ENCODE measurements at regions not wholly inside any gene's neighbourhood (a gene's known extent, or its start where the extent isn't known, plus 50 kb on each side); places are given as distances from the start of the nearest gene placed in this dataset.

DNA sequence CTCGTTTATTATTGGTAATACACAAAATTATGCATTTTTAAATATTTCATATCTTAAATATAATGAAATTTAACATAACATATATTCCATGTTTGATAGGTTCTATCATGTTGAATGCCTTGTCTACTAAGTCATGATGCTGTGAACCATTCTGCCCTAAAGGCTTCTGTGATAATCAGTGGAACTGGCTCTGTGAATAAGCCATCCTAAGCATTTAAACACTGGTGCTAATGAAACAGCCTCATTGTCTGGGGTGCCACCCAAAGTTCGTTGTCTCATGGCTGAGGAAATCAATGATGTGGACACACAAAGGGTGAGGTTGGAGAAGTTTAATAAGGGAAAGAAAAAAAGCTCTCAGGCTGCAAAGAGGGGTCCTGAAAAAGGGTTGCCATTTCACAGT, 264.7 kb upstream of the ZRANB2 start:
- TF ChIP-seq, protein P1, sequence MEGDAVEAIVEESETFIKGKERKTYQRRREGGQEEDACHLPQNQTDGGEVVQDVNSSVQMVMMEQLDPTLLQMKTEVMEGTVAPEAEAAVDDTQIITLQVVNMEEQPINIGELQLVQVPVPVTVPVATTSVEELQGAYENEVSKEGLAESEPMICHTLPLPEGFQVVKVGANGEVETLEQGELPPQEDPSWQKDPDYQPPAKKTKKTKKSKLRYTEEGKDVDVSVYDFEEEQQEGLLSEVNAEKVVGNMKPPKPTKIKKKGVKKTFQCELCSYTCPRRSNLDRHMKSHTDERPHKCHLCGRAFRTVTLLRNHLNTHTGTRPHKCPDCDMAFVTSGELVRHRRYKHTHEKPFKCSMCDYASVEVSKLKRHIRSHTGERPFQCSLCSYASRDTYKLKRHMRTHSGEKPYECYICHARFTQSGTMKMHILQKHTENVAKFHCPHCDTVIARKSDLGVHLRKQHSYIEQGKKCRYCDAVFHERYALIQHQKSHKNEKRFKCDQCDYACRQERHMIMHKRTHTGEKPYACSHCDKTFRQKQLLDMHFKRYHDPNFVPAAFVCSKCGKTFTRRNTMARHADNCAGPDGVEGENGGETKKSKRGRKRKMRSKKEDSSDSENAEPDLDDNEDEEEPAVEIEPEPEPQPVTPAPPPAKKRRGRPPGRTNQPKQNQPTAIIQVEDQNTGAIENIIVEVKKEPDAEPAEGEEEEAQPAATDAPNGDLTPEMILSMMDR (IDR thresholded peaks at IDR 0.05; ENCODE audit: control extremely low read depth, extremely low read depth, low read depth, missing control alignments) = no peak
- ChIA-PET CTCF (no interaction called here), POLR2A (no interaction called here)
- no peak for DNase-seq (ENCODE audit: extremely low spot score)

DNA sequence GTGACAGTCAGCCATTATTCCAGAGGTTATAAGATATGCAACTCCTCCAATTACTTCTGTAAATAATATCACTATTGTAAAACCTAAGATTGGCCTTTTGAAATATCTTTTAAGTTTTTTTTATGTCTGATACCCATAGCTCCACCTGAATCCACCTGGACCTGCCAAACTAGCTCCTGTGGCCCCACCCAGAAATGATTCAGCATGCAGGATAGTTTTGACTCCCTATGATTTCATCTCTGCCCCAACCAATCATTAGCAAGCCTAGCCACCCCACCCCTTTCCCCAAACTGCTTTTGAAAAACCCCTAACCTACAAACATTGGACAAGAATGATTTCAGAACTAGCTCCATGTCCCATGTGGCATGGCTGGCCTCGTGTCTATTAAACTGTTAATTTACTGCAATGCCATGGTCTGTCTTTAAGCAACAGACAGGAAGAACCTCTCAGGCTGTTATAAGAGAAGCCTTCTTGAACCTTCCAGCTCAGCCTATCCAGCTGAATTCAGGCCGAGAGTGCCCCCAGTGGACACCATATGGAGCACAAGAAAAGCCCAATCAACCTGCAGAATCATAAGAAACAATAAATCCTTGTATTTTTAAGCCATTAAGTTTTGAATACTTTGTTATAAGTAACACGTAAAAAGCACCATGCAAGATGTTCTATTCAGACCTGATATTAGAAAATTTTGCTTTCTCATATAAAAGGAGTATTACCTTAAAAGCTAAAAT, 263.0 kb upstream of the ZRANB2 start:
- TF ChIP-seq, protein P1 (IDR thresholded peaks at IDR 0.05; ENCODE audit: control extremely low read depth, extremely low read depth, low read depth, missing control alignments) = no peak
- POLR2A ChIA-PET = no interaction called here
- CTCF ChIA-PET = interaction anchor here (1.1 to 1.2 kb wide), 2 partner anchors 13 to 21 kb away, joined by 3 to 5 read pairs; no protein-coding TSS in a partner anchor
- DNase-seq (ENCODE audit: extremely low spot score) = no peak

DNA sequence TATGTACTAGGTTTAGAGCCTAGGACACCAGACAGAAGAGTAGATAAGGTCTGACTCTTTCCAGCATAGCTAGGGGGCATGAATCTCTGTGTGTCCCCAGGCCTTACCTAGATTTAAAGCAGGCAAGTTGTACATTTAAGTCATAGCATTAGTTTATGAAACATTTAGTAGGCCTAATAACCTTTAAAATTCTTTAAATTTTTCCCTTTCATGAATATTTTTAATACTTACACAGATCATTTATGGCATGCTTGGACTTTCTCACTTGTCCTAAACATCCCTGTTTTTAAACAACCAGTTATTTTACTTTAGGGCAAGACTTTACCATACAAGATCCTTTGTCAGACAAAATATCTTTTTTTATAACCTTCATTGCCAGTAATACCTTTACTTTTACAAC, 258.4 kb upstream of the ZRANB2 start:
- DNase-seq (ENCODE audit: extremely low spot score) = no peak
- POLR2A ChIA-PET = no interaction called here
- TF ChIP-seq, protein P1 (IDR thresholded peaks at IDR 0.05; ENCODE audit: control extremely low read depth, extremely low read depth, low read depth, missing control alignments) = no peak
- CTCF ChIA-PET = no interaction called here

DNA sequence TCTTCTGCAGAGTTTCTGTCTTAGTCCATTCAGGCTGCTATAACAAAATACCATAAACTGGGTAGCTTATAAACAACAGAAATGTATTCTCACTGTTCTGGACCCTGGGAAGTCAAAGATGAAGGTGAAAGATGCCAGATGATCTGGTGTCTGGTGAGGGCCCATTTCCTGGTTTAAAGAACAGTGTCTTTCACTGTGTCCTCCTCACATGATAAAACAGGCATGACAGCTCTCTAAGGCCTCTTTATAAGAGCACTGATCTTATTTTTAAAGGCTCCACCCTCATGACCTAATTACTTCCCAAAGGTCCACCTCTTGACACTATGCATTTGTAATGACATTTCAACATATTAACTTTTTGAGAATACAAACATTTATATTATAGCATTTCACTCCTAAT, 250.2 kb upstream of the ZRANB2 start:
- TF ChIP-seq, protein P1 (IDR thresholded peaks at IDR 0.05; ENCODE audit: control extremely low read depth, extremely low read depth, low read depth, missing control alignments) = no peak
- no peak for DNase-seq (ENCODE audit: extremely low spot score)
- POLR2A ChIA-PET = no interaction called here
- CTCF ChIA-PET = no interaction called here

DNA sequence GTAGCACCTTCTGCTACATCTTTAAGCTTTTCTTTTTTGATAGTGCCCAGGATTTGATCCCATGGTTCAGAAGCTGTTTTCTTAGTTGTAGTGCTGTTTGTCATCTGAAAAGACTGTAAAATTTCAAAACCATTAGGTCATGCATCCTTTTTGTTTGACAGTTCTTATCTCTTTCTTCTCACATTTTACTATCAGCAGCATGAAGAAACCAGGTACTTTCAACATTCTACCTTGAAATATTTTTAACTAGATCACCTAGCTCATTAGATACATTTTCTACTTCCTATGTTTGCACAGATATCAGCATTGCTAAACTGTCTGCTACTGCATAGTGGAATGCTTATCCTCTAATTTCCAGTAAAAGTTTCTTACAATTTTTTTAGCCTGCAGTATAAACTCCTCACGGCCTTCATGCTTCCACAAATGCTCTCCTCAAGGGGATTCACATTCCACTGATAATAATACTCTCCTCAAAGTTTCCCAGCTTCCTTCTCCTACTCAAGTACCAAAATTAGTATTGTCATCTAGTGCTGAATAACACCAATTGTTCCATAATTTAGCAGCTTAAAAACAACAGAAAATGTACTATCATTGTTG, 243.9 kb upstream of the ZRANB2 start:
- POLR2A ChIA-PET = no interaction called here
- TF ChIP-seq, protein P1 (IDR thresholded peaks at IDR 0.05; ENCODE audit: control extremely low read depth, extremely low read depth, low read depth, missing control alignments) = no peak
- CTCF ChIA-PET = interaction anchor here (1.3 kb wide), 1 partner anchor 8 kb away, joined by 4 read pairs; no protein-coding TSS in a partner anchor
- no peak for DNase-seq (ENCODE audit: extremely low spot score)

DNA sequence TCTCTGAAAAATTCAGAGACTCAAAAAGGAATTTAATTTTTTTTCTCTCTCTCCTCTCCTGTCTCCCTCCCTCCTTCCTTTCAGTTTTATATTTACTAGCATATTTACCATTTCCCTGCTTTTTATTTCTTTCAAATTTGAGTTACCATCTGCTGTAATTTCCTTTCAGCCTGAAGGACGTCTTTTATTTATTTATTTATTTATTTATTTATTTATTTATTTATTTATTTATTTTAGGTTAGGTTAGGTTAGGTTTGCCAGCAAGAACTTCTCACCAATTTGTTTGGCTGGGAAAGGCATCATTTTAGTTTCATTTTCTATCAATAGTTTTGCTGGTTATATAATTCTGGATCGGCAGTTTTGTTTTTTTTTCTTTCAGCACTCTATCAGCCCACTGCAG, 231.7 kb upstream of the ZRANB2 start:
- TF ChIP-seq, protein P1 (IDR thresholded peaks at IDR 0.05; ENCODE audit: control extremely low read depth, extremely low read depth, low read depth, missing control alignments) = no peak
- CTCF ChIA-PET = no interaction called here
- DNase-seq (ENCODE audit: extremely low spot score) = no peak
- POLR2A ChIA-PET = no interaction called here

All from GM10248 (cell line).